ENCODE measurements at regions not wholly inside any gene's neighbourhood (a gene's known extent, or its start where the extent isn't known, plus 50 kb on each side); places are given as distances from the start of the nearest gene placed in this dataset.
"Not testable (repeated sequence)": the region's sequence is repeated elsewhere in the genome, so short reads cannot be mapped to it uniquely, and the experiment has no call there.

DNA sequence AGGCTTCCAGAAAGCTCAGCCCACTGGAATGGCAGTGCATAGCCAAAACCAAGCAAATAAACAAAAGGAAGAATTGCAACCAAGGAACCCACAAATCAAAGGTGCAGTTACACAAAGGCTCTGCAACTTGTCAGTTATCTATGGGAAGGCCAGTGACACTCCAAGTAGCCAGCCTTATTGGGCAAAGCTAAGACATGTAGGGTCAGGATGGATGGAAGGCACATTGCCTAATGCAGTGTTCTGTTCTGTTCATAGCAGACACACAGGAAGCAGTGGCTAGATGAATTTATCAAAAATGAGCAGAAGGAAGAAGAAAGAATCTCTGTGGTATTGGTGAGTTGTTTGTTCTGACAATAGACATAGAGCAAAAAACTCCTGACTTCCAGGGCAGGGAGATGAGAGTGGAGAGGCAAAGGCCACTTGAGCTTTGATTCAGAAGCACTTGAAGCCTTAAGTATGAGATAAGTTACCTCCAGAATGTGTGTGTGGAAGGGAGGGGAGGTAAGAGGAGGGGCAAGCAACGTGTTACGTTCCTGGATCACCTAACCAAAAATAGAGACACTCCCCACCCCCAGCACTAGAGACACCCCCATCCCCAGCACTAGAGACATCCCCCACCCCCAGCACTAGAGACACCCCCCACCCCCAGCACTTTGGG lies 57.9 kb upstream of the AKAP12 start:
- no peaks in the 10 kb centered on the region for H3K4me1 Mint-ChIP-seq
- H3K36me3 ChIP-seq (ENCODE audit: control insufficient read depth in 2 of 3, insufficient read depth in 3 of 3, low read length in 3 of 3): no peaks in the 10 kb centered on the region
- no peak for ATAC-seq
- H3K27me3 ChIP-seq (ENCODE audit: control insufficient read depth in 2 of 2, insufficient read depth in 2 of 2, low read length in 2 of 2): no peaks in the 10 kb centered on the region
- no peaks in the 10 kb centered on the region for H3K9me3 ChIP-seq (ENCODE audit: control insufficient read depth in 2 of 3, low read length in 3 of 3)
- no peaks in the 10 kb centered on the region for H3K4me1 ChIP-seq (ENCODE audit: control insufficient read depth in 2 of 2, insufficient read depth in 2 of 2, low read length in 2 of 2)
- POLR2A ChIA-PET: no interaction called here
- peaks cover 0 to 13% (median 2%) of the 10 kb centered on the region in 11 donors for H3K9me3 Mint-ChIP-seq
- intact Hi-C loops (cut with micrococcal nuclease): no loop called here
- H3K4me3 ChIP-seq (ENCODE audit: low read length): no peak overlapping the region
- H3K27me3 Mint-ChIP-seq: peaks cover 2 to 24% (median 21%) of the 10 kb centered on the region in 5 donors
- CTCF ChIA-PET: no interaction called here
- no peak overlapping the region for H3K27ac Mint-ChIP-seq
- no peaks in the 10 kb centered on the region for H3K36me3 Mint-ChIP-seq
- H3K4me3 Mint-ChIP-seq: no peak overlapping the region
- no peak for DNase-seq
- no peak overlapping the region for H3K27ac ChIP-seq (ENCODE audit: low read depth, low read length)

DNA sequence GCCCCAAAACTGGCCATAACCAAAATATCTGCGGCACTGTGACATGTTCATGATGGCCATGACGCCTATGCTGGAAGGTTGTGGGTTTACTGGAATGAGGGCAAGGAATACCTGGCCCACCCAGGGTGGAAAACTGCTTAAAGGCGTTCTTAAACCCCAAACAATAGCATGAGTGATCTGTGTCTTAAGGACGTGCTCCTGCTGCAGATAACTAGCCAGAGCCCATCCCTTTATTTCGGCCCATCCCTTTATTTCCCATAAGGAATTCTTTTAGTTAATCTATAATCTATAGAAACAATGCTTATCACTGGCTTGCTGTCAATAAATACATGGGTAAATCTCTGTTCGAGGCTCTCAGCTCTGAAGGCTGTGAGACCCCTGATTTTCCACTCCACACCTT lies 56.8 kb upstream of the AKAP12 start:
- H3K4me3 ChIP-seq (ENCODE audit: low read length); H3K27ac ChIP-seq (ENCODE audit: low read depth, low read length); H3K4me1 Mint-ChIP-seq; ATAC-seq; intact Hi-C loops (cut with micrococcal nuclease); POLR2A ChIA-PET; H3K27me3 ChIP-seq (ENCODE audit: control insufficient read depth in 2 of 2, insufficient read depth in 2 of 2, low read length in 2 of 2); H3K9me3 ChIP-seq (ENCODE audit: control insufficient read depth in 2 of 3, low read length in 3 of 3); CTCF ChIA-PET; H3K4me3 Mint-ChIP-seq; H3K4me1 ChIP-seq (ENCODE audit: control insufficient read depth in 2 of 2, insufficient read depth in 2 of 2, low read length in 2 of 2); H3K27ac Mint-ChIP-seq; DNase-seq; H3K36me3 Mint-ChIP-seq; H3K36me3 ChIP-seq (ENCODE audit: control insufficient read depth in 2 of 3, insufficient read depth in 3 of 3, low read length in 3 of 3): not testable (repeated sequence)
- Mint-ChIP-seq H3K9me3 (peaks cover 0 to 13% (median 2%) of the 10 kb centered on the region in 11 donors), H3K27me3 (peaks cover 5 to 21% (median 14%) of the 10 kb centered on the region in 5 donors)

DNA sequence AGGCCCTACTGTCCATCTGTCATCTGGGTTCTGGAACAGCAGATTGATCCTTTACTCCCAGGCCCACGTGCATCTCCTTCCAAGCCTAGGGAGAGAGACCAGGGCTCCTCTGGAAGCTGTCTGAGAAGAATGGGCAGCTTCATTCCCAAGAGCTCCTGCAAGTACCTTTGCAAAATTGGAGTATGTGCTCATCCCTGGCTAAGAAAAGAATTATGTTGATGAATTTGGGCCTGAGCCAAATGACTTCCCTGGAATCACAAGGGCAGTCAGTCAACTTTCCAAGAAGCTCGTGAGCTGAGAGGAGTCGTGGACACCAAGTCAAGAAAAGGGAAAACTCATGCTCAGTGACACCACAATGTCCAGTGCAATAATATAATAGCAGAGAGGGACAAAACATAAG lies 54.6 kb upstream of the AKAP12 start:
- Mint-ChIP-seq H3K36me3 (no peaks in the 10 kb centered on the region), H3K4me1 (no peaks in the 10 kb centered on the region), H3K4me3 (no peak overlapping the region), H3K27me3 (peaks cover 4 to 11% (median 5%) of the 10 kb centered on the region in 5 donors), H3K9me3 (peaks cover 0 to 13% (median 1%) of the 10 kb centered on the region in 11 donors), H3K27ac (no peak overlapping the region)
- no peaks in the 10 kb centered on the region for H3K9me3 ChIP-seq (ENCODE audit: control insufficient read depth in 2 of 3, low read length in 3 of 3)
- no peaks in the 10 kb centered on the region for H3K27me3 ChIP-seq (ENCODE audit: control insufficient read depth in 2 of 2, insufficient read depth in 2 of 2, low read length in 2 of 2)
- H3K4me1 ChIP-seq (ENCODE audit: control insufficient read depth in 2 of 2, insufficient read depth in 2 of 2, low read length in 2 of 2): no peaks in the 10 kb centered on the region
- no peak for DNase-seq
- ChIA-PET POLR2A (no interaction called here), CTCF (no interaction called here)
- no peak overlapping the region for H3K27ac ChIP-seq (ENCODE audit: low read depth, low read length)
- H3K4me3 ChIP-seq (ENCODE audit: low read length): no peak overlapping the region
- no peak for ATAC-seq
- intact Hi-C loops (cut with micrococcal nuclease): no loop called here
- no peaks in the 10 kb centered on the region for H3K36me3 ChIP-seq (ENCODE audit: control insufficient read depth in 2 of 3, insufficient read depth in 3 of 3, low read length in 3 of 3)

DNA sequence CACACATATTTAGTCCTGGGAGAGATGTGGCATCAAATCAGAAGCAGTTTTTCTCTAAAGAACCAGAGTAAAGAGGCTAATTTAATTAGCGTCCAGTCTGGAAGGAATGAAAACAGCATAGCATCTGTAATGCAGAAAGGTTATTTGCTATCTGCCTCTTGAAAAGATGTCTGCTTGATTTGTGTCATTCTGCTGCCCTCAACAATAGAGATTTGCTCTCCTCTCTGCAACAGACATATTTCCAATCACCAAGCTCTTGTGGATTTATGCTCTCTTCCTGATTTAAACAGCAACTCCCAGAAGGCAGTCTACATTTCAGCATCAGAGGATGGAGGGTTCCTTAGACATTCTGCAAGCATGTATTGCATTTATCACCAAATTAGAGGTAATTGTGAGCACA lies 53.5 kb upstream of the AKAP12 start:
- H3K36me3 ChIP-seq (ENCODE audit: control insufficient read depth in 2 of 3, insufficient read depth in 3 of 3, low read length in 3 of 3): no peaks in the 10 kb centered on the region
- POLR2A ChIA-PET: no interaction called here
- H3K27ac Mint-ChIP-seq: no peak overlapping the region
- no peak for DNase-seq
- CTCF ChIA-PET: no interaction called here
- H3K9me3 Mint-ChIP-seq: peaks cover 0 to 13% (median 1%) of the 10 kb centered on the region in 11 donors
- ATAC-seq: no peak
- no peak overlapping the region for H3K4me3 Mint-ChIP-seq
- intact Hi-C loops (cut with micrococcal nuclease): no loop called here
- H3K27me3 ChIP-seq (ENCODE audit: control insufficient read depth in 2 of 2, insufficient read depth in 2 of 2, low read length in 2 of 2): no peaks in the 10 kb centered on the region
- H3K4me1 ChIP-seq (ENCODE audit: control insufficient read depth in 2 of 2, insufficient read depth in 2 of 2, low read length in 2 of 2): no peaks in the 10 kb centered on the region
- H3K9me3 ChIP-seq (ENCODE audit: control insufficient read depth in 2 of 3, low read length in 3 of 3): no peaks in the 10 kb centered on the region
- no peaks in the 10 kb centered on the region for H3K36me3 Mint-ChIP-seq
- no peak overlapping the region for H3K27ac ChIP-seq (ENCODE audit: low read depth, low read length)
- H3K4me3 ChIP-seq (ENCODE audit: low read length): no peak overlapping the region
- peaks cover 0 to 14% (median 3%) of the 10 kb centered on the region in 5 donors for H3K27me3 Mint-ChIP-seq
- H3K4me1 Mint-ChIP-seq: no peaks in the 10 kb centered on the region

DNA sequence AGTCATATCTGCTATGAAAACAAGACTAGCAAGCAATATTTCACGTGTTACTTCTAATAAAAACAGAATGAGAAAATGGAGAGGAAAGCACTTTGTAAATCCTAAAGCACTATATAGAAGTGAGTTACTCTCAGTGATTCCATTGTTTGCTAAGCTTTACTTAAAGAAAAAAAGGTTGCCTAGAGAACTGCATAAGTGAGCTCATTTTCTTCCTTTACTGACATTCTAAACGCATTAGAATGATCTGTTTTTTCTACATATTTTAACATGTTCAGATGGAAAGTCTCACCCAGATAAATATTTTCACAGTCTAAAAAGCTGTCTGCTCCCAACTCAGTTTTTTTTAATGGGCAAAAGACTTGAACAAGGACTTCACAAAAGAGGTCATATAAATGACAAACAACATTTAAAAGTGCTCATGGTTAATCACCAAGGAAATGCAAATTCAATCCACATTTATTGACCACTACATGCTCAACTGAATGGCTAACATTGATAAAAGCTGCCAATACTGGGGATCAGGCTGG lies 52.9 kb upstream of the AKAP12 start:
- H3K36me3 ChIP-seq (ENCODE audit: control insufficient read depth in 2 of 3, insufficient read depth in 3 of 3, low read length in 3 of 3): no peaks in the 10 kb centered on the region
- DNase-seq (no peak), ATAC-seq (no peak)
- H3K4me3 ChIP-seq (ENCODE audit: low read length): no peak overlapping the region
- Mint-ChIP-seq H3K9me3 (peaks cover 0 to 11% (median 1%) of the 10 kb centered on the region in 11 donors), H3K27me3 (peaks cover 0 to 20% (median 7%) of the 10 kb centered on the region in 5 donors), H3K36me3 (no peaks in the 10 kb centered on the region), H3K4me3 (no peak overlapping the region), H3K27ac (no peak overlapping the region), H3K4me1 (no peaks in the 10 kb centered on the region)
- ChIA-PET CTCF (no interaction called here), POLR2A (no interaction called here)
- no peaks in the 10 kb centered on the region for H3K4me1 ChIP-seq (ENCODE audit: control insufficient read depth in 2 of 2, insufficient read depth in 2 of 2, low read length in 2 of 2)
- H3K9me3 ChIP-seq (ENCODE audit: control insufficient read depth in 2 of 3, low read length in 3 of 3): no peaks in the 10 kb centered on the region
- no peak overlapping the region for H3K27ac ChIP-seq (ENCODE audit: low read depth, low read length)
- intact Hi-C loops (cut with micrococcal nuclease): no loop called here
- no peaks in the 10 kb centered on the region for H3K27me3 ChIP-seq (ENCODE audit: control insufficient read depth in 2 of 2, insufficient read depth in 2 of 2, low read length in 2 of 2)
